NCI-H1694 (cell line): ENCODE measurements at regions not wholly inside any gene's neighbourhood (a gene's known extent, or its start where the extent isn't known, plus 50 kb on each side); places are given as distances from the start of the nearest gene placed in this dataset.
"Not testable (repeated sequence)": the region's sequence is repeated elsewhere in the genome, so short reads cannot be mapped to it uniquely, and the experiment has no call there.

Source experiments
- DNase-seq: peaks from one replicate; lab custom pipeline; 2025; lab: John Stamatoyannopoulos, UW

- no peak for DNase-seq
These were observed 80.4 kb upstream of the MEF2A start for GRCh38 chr15:99485153-99485961.

GRCh38 chr15:99485992-99486370 lies 79.8 kb upstream of the MEF2A start:
- DNase-seq = no peak

- peak; percentile 85 for DNase-seq
These were observed 79.1 kb upstream of the MEF2A start for GRCh38 chr15:99486371-99487336.

GRCh38 chr15:99487337-99487730 lies 78.5 kb upstream of the MEF2A start:
- no peak for DNase-seq

GRCh38 chr15:99492275-99492674 lies 73.5 kb upstream of the MEF2A start:
- DNase-seq = no peak

GRCh38 chr15:99492716-99493115 lies 73.1 kb upstream of the MEF2A start:
- DNase-seq = no peak

GRCh38 chr15:99493461-99493860 lies 72.3 kb upstream of the MEF2A start:
- no peak for DNase-seq

GRCh38 chr15:99494536-99495233 lies 71.1 kb upstream of the MEF2A start:
- DNase-seq = not testable (repeated sequence)

GRCh38 chr15:99495430-99496301 lies 70.1 kb upstream of the MEF2A start:
- no peak for DNase-seq

GRCh38 chr15:99496302-99496629 lies 69.5 kb upstream of the MEF2A start:
- DNase-seq = no peak

GRCh38 chr15:99502182-99502581 lies 63.6 kb upstream of the MEF2A start:
- no peak for DNase-seq

GRCh38 chr15:99502661-99503060 lies 63.1 kb upstream of the MEF2A start:
- no peak for DNase-seq

- DNase-seq = no peak
These were observed 62.4 kb upstream of the MEF2A start for GRCh38 chr15:99503411-99503810.

- DNase-seq = no peak
These were observed 61.5 kb upstream of the MEF2A start for GRCh38 chr15:99504071-99504822.

GRCh38 chr15:99504823-99505551 lies 60.8 kb upstream of the MEF2A start:
- no peak for DNase-seq

GRCh38 chr15:99506399-99506798 lies 59.4 kb upstream of the MEF2A start:
- no peak for DNase-seq

GRCh38 chr15:99507016-99507503 lies 58.7 kb upstream of the MEF2A start:
- DNase-seq = no peak

GRCh38 chr15:99507504-99508310 lies 58.1 kb upstream of the MEF2A start:
- peak; percentile 74 for DNase-seq

GRCh38 chr15:99508311-99508645 lies 57.5 kb upstream of the MEF2A start:
- DNase-seq = no peak
